SK-N-SH (cell line): ENCODE measurements at regions not wholly inside any gene's neighbourhood (a gene's known extent, or its start where the extent isn't known, plus 50 kb on each side); places are given as distances from the start of the nearest gene placed in this dataset.

Source experiments
- CTCF ChIP-seq: fragments of 200-600 bp; sonication (generic); IDR thresholded peaks from 2 replicates; pipeline ENCODE4 v1.6.1; 2017; ENCODE audit warnings: antibody characterized with exemption, mild to moderate bottlenecking, moderate library complexity
- ELF1 ChIP-seq: IDR thresholded peaks from 2 replicates; pipeline ENCODE4 v1.4.0; 2012
- EP300 ChIP-seq, 2 experiments: IDR thresholded peaks; 2 replicates each; pipeline versions ENCODE4 v1.4.0 to v1.6.1; 2012; ENCODE audit warnings: borderline replicate concordance in 1 of 2, low read depth in 1 of 2, low read length in 1 of 2
- GABPA ChIP-seq: IDR thresholded peaks from 2 replicates; pipeline ENCODE4 v1.4.0; 2012; ENCODE audit warnings: low read depth, mild to moderate bottlenecking
- JUND ChIP-seq: IDR thresholded peaks from 2 replicates; pipeline ENCODE4 v1.4.0; 2012
- MAX ChIP-seq: IDR thresholded peaks from 2 replicates; pipeline ENCODE4 v1.4.0; 2012; ENCODE audit warnings: low read depth
- NFIC ChIP-seq: IDR thresholded peaks from 2 replicates; pipeline ENCODE4 v1.4.0; 2012; ENCODE audit warnings: borderline replicate concordance
- POLR2AphosphoS5 ChIP-seq: IDR thresholded peaks from 2 replicates; pipeline ENCODE4 v1.6.1; 2012; ENCODE audit warnings: low read depth, low read length
- SIN3A ChIP-seq: IDR thresholded peaks from 2 replicates; pipeline ENCODE4 v1.6.1; 2012; ENCODE audit warnings: low read depth, mild to moderate bottlenecking, low read length, moderate library complexity, borderline replicate concordance
- SMC3 ChIP-seq: IDR thresholded peaks from 2 replicates; pipeline ENCODE4 v1.6.1; 2012; ENCODE audit warnings: low read depth, low read length, improper control_type of control experiment
- TAF1 ChIP-seq: IDR thresholded peaks from 2 replicates; pipeline ENCODE4 v1.6.1; 2012; ENCODE audit warnings: low read depth, mild to moderate bottlenecking, low read length, moderate library complexity, borderline replicate concordance
- USF1 ChIP-seq: IDR thresholded peaks from 2 replicates; pipeline ENCODE4 v1.4.0; 2012; ENCODE audit warnings: low read depth, borderline replicate concordance
- ZBTB33 ChIP-seq: IDR thresholded peaks from 2 replicates; pipeline ENCODE4 v1.4.0; 2012; ENCODE audit warnings: low read depth, borderline replicate concordance

- TF ChIP-seq TAF1 = no peak
- TF ChIP-seq EP300 (IDR thresholded peaks at IDR 0.05; ENCODE audit: borderline replicate concordance in 1 of 2, low read depth in 1 of 2, low read length in 1 of 2) = no peak
- no peak for TF ChIP-seq CTCF
- no peak for TF ChIP-seq SMC3
- no peak for TF ChIP-seq GABPA
- TF ChIP-seq SIN3A = no peak
- TF ChIP-seq ELF1 = no peak
- TF ChIP-seq USF1 = no peak
- no peak for TF ChIP-seq MAX
- TF ChIP-seq ZBTB33 = no peak
- TF ChIP-seq JUND = no peak
- TF ChIP-seq NFIC = no peak
- TF ChIP-seq POLR2AphosphoS5 = no peak
These were observed 144.3 kb upstream of the KCNE2 start for GRCh38 chr21:34219334-34220060.
